ENCODE measurements at regions not wholly inside any gene's neighbourhood (a gene's known extent, or its start where the extent isn't known, plus 50 kb on each side); places are given as distances from the start of the nearest gene placed in this dataset.
A peak's percentile ranks its signal among the peaks of the same experiment; 100 is the strongest.

DNA sequence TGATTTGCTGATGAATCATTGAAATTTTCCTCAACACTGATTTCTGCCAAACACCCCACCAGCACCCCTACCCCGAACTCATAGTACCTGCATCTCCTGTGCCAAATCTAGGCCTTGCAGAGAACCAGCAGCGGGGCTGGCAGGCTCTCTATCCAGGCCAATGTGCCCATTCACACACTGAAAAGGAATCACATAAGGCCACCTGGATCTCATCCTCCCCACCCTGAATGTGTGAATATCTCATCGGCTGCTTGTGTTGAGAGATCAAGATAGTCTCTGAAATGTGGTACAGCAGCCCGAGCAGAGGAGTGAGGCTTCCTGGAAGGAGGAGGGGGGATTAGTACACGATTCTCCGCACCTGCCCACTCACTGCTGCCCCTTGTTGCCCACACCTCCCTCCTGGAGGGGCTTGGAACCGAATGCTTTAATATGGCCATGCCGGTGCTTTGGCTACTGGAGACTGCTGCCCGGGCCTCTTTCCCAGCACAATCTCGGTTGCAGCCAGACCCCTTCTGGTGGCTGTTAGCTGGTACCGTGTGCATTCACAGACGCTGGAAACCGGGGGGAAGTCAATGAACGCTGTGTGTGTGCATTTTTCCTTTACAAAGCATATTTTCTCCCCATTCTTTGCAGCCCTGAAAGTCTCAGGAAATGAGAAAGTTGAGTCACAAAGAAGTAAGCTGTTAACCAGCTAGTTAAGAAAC lies 619.5 kb downstream of the MATN1 start:
- no peak for ATAC-seq
- DNase-seq (ENCODE audit: low read depth in 1 of 2, low spot score in 1 of 2), result no peak
- Histone ChIP-seq H3K4me2 (no peak overlapping the region), H3K4me3 (no peak overlapping the region), H3K9me3 (no peaks in the 10 kb centered on the region), H3K27ac (no peak overlapping the region), H3K4me1 (no peaks in the 10 kb centered on the region)
- WGBS (ENCODE audit: missing lambda C conversion rate), result 24% methylated on average over 8 of the region's 14 CpGs
- FAIRE-seq, result no peak
- TF ChIP-seq, protein P1, sequence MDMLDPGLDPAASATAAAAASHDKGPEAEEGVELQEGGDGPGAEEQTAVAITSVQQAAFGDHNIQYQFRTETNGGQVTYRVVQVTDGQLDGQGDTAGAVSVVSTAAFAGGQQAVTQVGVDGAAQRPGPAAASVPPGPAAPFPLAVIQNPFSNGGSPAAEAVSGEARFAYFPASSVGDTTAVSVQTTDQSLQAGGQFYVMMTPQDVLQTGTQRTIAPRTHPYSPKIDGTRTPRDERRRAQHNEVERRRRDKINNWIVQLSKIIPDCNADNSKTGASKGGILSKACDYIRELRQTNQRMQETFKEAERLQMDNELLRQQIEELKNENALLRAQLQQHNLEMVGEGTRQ (IDR thresholded peaks at IDR 0.05), result no peak
- TF ChIP-seq ZFP36 (IDR thresholded peaks at IDR 0.05; ENCODE audit: borderline replicate concordance, partially characterized antibody) (no peak), FOSB (CRISPR knock-in tag; IDR thresholded peaks at IDR 0.05) (no peak), TP53 (CRISPR knock-in tag; IDR thresholded peaks at IDR 0.05) (no peak)
- CTCF ChIA-PET, result interaction anchor here (0.8 to 2.8 kb wide), 4 partner anchors 10 to 311 kb away, joined by 3 to 11 read pairs (median 5); no protein-coding TSS in a partner anchor
- POLR2A ChIA-PET, result no interaction called here

DNA sequence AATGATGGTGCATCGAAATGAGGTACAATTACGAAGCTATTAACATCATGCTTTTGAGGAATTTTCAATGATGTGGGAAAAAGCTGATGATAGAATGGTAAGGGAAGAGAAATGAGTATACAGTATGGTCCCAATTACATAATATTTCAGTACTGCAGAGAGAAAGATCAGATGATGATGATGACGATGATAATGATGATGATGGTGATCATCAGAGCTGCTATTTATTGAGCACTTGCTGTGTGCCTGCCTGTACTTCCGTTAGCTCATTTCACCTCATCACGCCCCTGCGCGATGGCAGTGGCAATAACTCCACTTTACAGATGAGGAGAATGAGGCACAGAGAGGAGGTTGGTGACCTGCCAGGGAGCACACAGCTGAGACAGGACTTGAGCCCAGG lies 620.8 kb downstream of the MATN1 start:
- no peaks in the 10 kb centered on the region for H3K9me3 ChIP-seq
- ATAC-seq (no peak), DNase-seq (ENCODE audit: low read depth in 1 of 2, low spot score in 1 of 2) (no peak), FAIRE-seq (no peak)
- no peak overlapping the region for H3K4me3 ChIP-seq
- no peak overlapping the region for H3K4me2 ChIP-seq
- no peak overlapping the region for H3K27ac ChIP-seq
- H3K4me1 ChIP-seq, result no peaks in the 10 kb centered on the region
- TF ChIP-seq SREBF2 (IDR thresholded peaks at IDR 0.05) (no peak), FOSB (CRISPR knock-in tag; IDR thresholded peaks at IDR 0.05) (no peak)
- 68% methylated on average over 7 of the region's 7 CpGs for WGBS (ENCODE audit: missing lambda C conversion rate)
- CTCF ChIA-PET, result interaction anchor here (1.3 to 2.2 kb wide), 3 partner anchors 15 to 866 kb away, joined by 3 to 6 read pairs (median 4); partner anchors contain the start of gene PTPRU
- POLR2A ChIA-PET, result no interaction called here

DNA sequence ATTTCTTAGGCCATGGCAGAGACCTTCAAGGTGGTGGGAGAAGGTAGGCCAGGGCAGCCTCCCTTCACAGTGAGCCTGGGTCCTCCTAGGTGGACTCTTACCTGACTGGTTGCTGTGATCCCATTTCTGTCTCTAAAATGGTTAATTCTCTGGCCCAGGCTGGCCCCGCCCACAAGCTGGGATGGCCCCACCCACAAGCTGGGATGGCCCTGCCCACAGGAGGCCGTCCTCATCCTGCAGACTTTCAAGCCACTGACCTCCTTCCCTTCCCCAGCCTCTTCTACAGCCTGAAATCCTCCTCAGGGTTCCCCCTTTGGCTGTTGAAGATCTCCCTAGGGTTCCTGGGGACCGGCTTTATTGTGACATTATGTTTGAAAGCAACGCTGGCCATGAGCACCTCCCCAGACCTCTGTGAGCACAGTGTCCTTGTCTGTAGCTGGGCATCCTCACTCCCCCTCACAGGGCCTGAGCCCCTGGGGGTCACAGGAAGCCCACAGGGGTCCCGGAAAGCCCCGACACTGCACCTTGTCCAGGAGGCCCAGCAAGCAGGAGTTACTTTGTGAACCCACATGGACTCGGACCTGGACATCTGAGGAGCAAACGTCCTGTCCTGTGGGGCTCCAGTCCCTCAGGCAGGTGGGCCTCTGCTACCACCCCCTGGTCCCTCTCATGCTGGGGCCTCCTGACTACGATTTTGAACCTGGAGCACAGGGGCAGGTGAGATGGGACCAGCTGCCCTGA lies 621.7 kb downstream of the MATN1 start:
- Histone ChIP-seq H3K27ac (no peak overlapping the region), H3K9me3 (no peaks in the 10 kb centered on the region), H3K4me3 (no peak overlapping the region), H3K4me2 (no peak overlapping the region), H3K4me1 (no peaks in the 10 kb centered on the region)
- TF ChIP-seq CHD2 (IDR thresholded peaks at IDR 0.05; ENCODE audit: low read length, partially characterized antibody) (no peak), NR3C1 (IDR thresholded peaks at IDR 0.05) (no peak), POLR2A (IDR thresholded peaks at IDR 0.05; ENCODE audit: low read length) (no peak), FOSB (CRISPR knock-in tag; IDR thresholded peaks at IDR 0.05) (no peak), CEBPB (IDR thresholded peaks at IDR 0.05) (no peak), PHF8 (IDR thresholded peaks at IDR 0.05; ENCODE audit: borderline replicate concordance, low read depth) (no peak)
- TF ChIP-seq, protein P2, sequence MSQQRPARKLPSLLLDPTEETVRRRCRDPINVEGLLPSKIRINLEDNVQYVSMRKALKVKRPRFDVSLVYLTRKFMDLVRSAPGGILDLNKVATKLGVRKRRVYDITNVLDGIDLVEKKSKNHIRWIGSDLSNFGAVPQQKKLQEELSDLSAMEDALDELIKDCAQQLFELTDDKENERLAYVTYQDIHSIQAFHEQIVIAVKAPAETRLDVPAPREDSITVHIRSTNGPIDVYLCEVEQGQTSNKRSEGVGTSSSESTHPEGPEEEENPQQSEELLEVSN (IDR thresholded peaks at IDR 0.05; ENCODE audit: borderline replicate concordance, low read depth), result no peak
- CTCF ChIA-PET, result interaction anchor here (0.9 to 2.2 kb wide), 5 partner anchors 10 to 865 kb away, joined by 3 to 11 read pairs (median 4); partner anchors contain the start of gene PTPRU
- FAIRE-seq (no peak), DNase-seq (ENCODE audit: low read depth in 1 of 2, low spot score in 1 of 2) (no peak), ATAC-seq (peak in 1 of 2 experiments; percentile 75; a peak in 3 of 6 replicates)
- POLR2A ChIA-PET, result no interaction called here
- 24% methylated on average over 3 of the region's 9 CpGs for WGBS (ENCODE audit: missing lambda C conversion rate)

DNA sequence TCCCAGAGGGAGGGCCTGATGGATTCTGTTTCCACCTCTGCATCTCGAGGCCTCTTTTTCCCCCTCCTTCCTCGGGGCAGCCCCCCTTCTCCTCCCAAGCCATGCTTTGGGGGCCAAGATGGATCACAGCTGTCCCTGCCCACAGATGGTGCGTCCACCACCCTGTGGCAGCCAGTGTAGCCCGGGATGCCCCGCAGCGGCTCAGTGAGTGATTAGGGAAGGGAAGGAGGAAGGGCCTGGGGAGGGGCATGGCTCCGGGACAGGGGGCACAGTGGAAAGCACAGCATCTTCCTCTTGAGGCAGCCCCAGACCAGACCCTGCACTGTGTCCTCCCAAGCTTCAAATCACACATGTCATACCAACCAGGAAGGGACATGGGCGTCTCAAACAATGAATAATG lies 622.4 kb downstream of the MATN1 start:
- 31% methylated on average over 2 of the region's 8 CpGs for WGBS (ENCODE audit: missing lambda C conversion rate)
- CTCF ChIA-PET, result interaction anchor here (2.0 kb wide), 1 partner anchor 10 kb away, joined by 11 read pairs; no protein-coding TSS in a partner anchor
- no peak overlapping the region for H3K27ac ChIP-seq
- no peaks in the 10 kb centered on the region for H3K4me1 ChIP-seq
- TF ChIP-seq ZSCAN20 (CRISPR knock-in tag; IDR thresholded peaks at IDR 0.05) (no peak), JUNB (IDR thresholded peaks at IDR 0.05) (no peak), NPAS2 (CRISPR knock-in tag; IDR thresholded peaks at IDR 0.05; ENCODE audit: borderline replicate concordance) (no peak), MAZ (IDR thresholded peaks at IDR 0.05; ENCODE audit: borderline replicate concordance, low read depth, low read length) (no peak), EHMT2 (IDR thresholded peaks at IDR 0.05; ENCODE audit: low read depth) (no peak), CBX8 (IDR thresholded peaks at IDR 0.05) (no peak), HOXB13 (CRISPR knock-in tag; IDR thresholded peaks at IDR 0.05; ENCODE audit: low read depth) (no peak), BHLHE40 (IDR thresholded peaks at IDR 0.05; ENCODE audit: low read depth, low read length) (no peak), CEBPB (IDR thresholded peaks at IDR 0.05) (no peak), ZFP36 (IDR thresholded peaks at IDR 0.05; ENCODE audit: borderline replicate concordance, partially characterized antibody) (no peak), NFE2L2 (conservative IDR thresholded peaks at IDR 0.05; ENCODE audit: low read length) (no peak), HDAC2 (IDR thresholded peaks at IDR 0.05) (no peak)
- TF ChIP-seq, protein P3, sequence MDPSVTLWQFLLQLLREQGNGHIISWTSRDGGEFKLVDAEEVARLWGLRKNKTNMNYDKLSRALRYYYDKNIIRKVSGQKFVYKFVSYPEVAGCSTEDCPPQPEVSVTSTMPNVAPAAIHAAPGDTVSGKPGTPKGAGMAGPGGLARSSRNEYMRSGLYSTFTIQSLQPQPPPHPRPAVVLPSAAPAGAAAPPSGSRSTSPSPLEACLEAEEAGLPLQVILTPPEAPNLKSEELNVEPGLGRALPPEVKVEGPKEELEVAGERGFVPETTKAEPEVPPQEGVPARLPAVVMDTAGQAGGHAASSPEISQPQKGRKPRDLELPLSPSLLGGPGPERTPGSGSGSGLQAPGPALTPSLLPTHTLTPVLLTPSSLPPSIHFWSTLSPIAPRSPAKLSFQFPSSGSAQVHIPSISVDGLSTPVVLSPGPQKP (IDR thresholded peaks at IDR 0.05; ENCODE audit: low read depth, low read length), result no peak
- TF ChIP-seq, protein P4, sequence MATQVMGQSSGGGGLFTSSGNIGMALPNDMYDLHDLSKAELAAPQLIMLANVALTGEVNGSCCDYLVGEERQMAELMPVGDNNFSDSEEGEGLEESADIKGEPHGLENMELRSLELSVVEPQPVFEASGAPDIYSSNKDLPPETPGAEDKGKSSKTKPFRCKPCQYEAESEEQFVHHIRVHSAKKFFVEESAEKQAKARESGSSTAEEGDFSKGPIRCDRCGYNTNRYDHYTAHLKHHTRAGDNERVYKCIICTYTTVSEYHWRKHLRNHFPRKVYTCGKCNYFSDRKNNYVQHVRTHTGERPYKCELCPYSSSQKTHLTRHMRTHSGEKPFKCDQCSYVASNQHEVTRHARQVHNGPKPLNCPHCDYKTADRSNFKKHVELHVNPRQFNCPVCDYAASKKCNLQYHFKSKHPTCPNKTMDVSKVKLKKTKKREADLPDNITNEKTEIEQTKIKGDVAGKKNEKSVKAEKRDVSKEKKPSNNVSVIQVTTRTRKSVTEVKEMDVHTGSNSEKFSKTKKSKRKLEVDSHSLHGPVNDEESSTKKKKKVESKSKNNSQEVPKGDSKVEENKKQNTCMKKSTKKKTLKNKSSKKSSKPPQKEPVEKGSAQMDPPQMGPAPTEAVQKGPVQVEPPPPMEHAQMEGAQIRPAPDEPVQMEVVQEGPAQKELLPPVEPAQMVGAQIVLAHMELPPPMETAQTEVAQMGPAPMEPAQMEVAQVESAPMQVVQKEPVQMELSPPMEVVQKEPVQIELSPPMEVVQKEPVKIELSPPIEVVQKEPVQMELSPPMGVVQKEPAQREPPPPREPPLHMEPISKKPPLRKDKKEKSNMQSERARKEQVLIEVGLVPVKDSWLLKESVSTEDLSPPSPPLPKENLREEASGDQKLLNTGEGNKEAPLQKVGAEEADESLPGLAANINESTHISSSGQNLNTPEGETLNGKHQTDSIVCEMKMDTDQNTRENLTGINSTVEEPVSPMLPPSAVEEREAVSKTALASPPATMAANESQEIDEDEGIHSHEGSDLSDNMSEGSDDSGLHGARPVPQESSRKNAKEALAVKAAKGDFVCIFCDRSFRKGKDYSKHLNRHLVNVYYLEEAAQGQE (IDR thresholded peaks at IDR 0.05), result no peak
- DNase-seq (ENCODE audit: low read depth in 1 of 2, low spot score in 1 of 2) (no peak), ATAC-seq (no peak), FAIRE-seq (no peak)
- POLR2A ChIA-PET, result no interaction called here
- H3K4me3 ChIP-seq, result no peak overlapping the region
- no peaks in the 10 kb centered on the region for H3K9me3 ChIP-seq
- H3K4me2 ChIP-seq, result no peak overlapping the region
